Activated CD8-positive, alpha-beta memory T cell treated with anti-CD3 and anti-CD28 coated beads, Interleukin-2, amount 50 U/mL, for 1 hour (primary cell): ENCODE measurements at regions not wholly inside any gene's neighbourhood (a gene's known extent, or its start where the extent isn't known, plus 50 kb on each side); places are given as distances from the start of the nearest gene placed in this dataset.

Experiments
- DNase-seq: peaks from one replicate; pipeline ENCODE4 v3.0.0-alpha.2; 2020; ENCODE audit errors: extremely low read depth

DNA sequence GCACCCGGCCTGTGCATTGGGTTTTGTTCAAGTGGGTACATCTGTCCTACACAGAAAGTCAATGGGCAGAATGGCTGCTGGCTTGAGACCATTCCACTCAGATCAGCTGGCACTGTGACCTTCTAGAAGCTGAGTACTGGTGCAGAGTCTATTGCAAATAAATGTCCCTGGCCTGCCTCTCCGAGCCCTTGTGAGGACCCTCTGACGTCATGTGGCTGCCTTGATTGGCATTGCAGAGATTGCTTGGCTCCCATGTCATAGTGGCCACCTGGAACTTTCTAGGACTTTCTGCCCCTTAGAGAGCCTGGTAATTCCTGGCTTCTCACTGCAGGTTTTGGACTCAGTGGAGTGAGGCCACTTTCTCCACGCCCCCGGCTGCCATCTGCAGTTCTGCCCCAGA, 211.3 kb downstream of the ENGASE start:
- DNase-seq = no peak

GRCh38 chr17:79282294-79282693, 207.7 kb downstream of the ENGASE start:
- DNase-seq = no peak

DNA sequence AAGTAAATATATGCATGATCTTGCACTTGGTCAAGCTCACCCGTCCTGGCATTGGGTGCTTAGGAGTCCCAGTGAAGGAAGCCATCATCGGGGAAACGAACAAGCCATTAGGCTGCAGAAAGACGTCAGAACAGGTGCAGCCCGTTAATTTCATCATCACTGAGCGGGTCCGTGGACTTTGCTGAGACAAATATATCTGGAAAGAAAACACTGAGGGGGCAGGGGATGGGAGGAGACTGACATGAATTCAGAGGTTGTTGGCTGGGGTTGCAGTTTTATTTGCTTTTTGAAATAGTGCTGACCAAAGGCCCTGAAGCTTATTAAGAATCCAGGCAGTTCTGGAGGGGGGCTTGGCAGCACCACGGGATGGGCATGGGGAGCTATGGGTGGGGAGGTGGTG, 207.2 kb downstream of the ENGASE start:
- DNase-seq = no peak

- DNase-seq = no peak
Measured at GRCh38 chr17:79280866-79281572, 206.4 kb downstream of the ENGASE start.

DNA sequence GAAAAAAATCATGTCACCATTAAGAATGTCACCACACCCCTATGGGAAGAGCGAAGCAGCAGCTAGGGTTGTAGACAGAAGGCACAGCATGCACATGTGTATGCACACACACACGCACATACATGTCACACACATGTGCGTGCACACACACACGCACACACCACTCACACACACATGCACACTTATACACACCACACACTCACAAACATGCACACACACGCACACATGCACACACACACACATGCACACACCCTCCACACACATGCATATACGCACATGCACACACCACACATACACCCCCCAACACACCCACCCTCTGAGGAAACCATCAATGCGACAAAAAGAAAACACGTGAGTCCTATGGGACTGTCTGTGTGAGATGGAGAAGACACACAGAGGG, 205.4 kb downstream of the ENGASE start:
- no peak for DNase-seq

DNA sequence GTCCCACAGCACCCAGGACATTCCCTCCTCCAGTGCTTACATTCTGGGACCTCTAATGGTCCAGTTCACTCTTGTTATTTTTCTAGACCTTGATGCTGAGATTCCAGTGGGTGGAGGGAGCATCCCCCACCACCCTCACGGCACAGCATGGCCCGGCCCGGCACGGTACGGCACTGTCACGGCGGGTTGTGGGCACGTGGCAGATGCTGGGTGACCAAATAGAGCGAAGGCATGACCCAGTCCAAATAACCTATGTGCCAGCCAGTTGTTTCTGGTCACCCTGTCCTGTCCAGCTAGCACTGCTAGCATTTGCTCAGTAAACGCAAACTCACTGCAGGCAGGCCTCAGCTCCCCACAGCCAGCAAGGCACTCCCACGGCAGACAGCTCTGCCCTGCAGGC, 204.7 kb downstream of the ENGASE start:
- no peak for DNase-seq

GRCh38 chr17:79276821-79277220, 202.2 kb downstream of the ENGASE start:
- no peak for DNase-seq

GRCh38 chr17:79273660-79274059, 199.0 kb downstream of the ENGASE start:
- no peak for DNase-seq

GRCh38 chr17:79272666-79273219, 198.1 kb downstream of the ENGASE start:
- no peak for DNase-seq

DNA sequence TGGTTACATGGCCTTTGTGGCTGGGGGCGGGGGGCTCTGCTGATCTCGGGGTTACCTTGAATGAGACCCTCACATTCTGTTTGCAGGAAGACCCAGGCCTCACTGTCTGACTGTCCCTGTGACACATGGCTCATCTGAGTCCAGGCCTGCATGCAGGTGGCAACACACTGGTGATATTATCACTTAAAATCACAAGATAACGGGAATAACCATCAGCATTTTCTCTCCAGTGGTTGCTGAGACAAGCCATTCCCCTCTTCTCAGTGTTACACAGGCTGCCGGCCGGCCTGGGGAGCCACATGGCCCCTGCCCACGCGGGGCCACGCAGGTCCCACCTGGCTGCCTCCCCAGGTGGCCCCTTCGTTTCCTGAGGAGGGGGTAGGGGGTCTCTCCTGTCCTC, 197.6 kb downstream of the ENGASE start:
- DNase-seq = no peak

DNA sequence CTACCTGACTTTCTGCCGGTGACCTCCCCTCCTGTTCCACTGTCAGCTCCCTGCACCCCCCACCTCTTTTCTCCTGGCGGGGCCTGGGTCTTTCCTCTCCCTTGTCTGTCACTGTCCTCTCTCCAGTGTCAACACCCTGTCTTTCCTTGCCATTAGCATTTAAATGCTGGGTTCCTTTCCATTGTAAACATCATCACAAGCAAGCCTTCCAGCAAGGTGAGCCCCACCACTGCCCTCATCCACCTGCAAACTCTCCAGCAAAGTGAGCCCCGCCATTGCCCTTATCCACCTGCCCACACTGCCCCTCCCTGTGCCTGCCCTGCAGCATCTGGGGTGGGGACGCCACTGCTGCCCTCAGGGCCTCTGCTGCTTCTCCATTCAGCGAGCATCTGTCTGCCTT, 195.0 kb downstream of the ENGASE start:
- DNase-seq = no peak

GRCh38 chr17:79263191-79263590, 188.6 kb downstream of the ENGASE start:
- DNase-seq = no peak

GRCh38 chr17:79262624-79263023, 188.0 kb downstream of the ENGASE start:
- DNase-seq = no peak

DNA sequence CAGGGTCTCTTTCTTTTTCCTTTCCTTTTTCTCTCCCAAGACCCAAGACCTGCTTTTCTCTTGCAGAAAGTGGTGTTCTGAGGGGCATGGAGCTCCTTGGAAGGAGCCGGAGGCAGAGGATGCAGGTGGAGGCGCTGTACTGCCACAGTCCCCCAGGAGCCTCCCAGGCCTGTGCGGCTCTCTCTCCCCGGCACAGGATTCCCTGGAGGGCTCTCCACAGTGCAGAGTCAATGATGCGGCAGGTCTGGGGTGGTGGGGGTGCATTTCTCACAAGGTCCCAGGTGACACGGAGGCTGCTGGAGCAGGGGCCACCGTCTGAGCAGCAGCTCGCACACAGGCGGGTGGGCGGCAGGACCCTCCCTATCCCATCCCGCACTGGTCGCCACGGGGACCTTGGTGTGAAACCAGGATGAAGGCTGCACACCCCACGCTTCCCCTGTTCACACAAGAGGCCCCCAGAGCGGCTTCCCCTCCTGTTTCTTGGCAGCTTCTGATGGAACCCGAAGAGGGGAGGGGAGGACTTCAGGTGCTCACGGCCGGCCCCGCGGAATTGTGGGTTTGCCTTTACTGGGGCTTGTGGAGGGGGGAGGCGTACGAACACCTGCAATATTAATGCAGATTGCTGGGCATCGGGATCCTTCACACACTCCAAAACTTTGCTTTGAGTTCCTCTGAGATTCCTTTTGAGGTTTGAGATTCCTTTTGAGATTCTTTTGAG, 186.9 kb downstream of the ENGASE start:
- no peak for DNase-seq

DNA sequence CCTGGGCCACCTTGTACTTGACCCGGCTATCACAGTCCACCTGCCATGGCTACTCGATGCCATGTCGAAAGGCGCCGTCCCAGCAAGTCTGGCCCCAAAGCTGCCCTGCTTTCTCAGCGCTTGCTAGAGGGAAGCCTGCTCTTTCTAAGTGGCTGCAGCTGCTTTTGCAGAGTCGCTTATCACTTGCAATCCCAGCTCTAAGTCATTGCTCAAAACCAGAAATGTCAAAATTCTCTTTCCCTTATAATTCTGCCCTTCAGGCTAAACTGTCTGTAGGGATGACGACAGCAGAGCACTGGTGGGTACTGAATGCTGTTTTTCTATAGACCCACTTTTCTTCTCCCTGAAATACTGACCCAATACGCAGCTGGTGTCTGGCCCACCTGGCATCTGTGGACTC, 184.2 kb downstream of the ENGASE start:
- no peak for DNase-seq

DNA sequence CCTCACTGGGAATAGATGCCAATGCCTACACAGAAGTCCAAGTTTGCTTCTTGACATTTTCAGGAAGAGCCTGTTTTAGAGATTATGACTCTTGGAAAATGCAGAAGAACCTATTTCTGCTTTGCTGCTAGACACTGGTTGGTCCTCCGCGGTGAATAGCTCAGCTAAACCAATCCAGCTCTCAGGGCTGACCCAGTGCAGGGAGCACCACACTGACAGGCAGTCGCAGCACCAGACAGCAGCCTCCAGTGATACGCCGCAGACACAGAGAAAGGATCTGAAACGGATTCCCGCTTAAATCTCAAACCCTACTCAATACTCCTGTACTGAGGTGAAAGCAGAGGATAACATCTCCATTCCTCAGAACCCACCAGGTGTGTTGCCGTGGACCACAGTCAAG, 183.4 kb downstream of the ENGASE start:
- DNase-seq = no peak

DNA sequence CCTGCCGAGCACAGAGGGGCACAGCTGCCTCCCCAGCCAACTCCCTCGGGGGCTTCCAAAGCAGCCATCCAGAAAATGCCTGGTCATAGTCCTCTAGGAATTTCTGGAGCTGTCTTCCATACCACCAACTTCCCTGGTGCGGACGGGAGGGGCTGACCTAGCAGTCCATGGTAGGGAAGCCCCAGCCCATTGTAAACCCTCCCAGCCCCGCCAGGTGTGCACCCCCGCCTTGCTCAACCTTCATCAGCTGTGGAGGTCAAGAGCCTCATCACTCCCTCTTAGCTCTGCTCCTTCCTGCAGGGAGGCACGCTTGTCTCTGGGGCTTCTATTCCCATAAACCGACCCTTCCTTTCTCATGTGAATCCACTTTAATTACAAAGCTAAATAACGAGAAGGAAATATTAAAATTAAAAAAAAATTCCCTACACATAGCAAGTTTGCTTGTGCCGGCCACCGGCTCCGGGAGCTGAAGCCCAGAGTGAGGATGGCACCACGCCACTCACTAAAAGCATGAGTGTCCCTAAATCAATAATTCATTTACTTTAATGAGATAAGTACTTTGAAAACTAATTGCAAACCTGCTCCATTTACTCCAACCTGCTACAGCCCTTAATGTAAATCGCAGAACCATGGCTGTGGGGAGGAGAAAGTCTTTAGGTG, 181.4 kb downstream of the ENGASE start:
- no peak for DNase-seq

GRCh38 chr17:79255456-79255855, 180.8 kb downstream of the ENGASE start:
- DNase-seq = no peak

DNA sequence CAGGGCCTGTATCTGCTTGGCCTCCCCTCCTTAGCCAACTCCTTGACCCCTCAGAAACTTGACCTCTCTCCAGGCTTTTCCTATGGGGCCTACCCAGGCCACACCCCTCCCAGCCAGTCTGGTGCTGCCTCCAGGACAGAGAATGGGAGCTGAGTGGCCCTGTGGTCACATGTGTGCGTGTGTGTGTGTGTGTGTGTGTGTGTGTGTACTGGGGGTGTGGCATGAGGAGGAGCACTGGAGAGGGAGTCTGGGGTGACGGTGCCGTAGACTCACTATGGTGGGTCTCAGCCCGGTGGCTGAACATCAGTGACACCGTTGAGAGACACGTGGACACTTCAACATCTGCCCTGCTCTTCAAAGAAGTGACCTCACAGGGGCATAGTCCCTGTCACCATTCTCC, 180.4 kb downstream of the ENGASE start:
- no peak for DNase-seq

DNA sequence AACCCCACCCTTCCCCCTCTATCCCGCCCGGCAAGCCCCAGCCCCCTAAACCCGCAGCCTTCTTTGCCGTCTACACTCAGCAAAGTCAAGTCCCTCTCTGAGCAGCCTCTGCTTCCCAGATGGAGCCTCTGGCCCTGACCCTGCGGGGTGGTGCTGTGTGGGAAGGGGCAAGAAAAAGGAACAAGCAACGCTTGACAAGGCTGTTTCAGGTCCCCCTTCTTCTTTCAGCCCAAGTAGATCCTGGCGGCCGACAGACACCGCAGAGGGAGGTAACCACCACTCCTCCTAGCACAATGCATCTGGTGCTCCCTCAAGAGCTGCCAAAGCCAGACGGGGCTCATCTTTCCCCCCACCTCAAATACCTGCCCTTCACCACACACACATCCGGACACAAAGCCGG, 178.3 kb downstream of the ENGASE start:
- DNase-seq = no peak

DNA sequence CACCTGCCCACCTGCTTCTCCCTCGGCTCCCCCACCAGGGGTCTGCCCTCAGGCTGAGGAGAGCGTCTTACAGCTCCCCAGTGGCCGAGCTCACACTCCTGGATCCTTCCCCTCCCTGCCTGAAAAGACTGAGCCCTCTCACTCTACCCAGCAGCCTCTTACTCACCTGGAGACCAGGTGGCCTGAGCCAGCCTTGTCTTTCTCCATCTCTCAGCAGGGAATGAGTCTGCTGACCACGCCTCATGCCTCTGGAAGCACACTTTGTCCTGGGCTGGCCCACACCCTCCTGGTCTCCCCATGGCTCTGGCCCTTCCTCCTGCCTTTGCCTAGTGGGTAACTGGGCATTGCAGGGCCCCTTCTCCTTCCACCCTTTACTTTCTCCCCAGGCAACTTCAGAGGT, 177.2 kb downstream of the ENGASE start:
- no peak for DNase-seq

DNA sequence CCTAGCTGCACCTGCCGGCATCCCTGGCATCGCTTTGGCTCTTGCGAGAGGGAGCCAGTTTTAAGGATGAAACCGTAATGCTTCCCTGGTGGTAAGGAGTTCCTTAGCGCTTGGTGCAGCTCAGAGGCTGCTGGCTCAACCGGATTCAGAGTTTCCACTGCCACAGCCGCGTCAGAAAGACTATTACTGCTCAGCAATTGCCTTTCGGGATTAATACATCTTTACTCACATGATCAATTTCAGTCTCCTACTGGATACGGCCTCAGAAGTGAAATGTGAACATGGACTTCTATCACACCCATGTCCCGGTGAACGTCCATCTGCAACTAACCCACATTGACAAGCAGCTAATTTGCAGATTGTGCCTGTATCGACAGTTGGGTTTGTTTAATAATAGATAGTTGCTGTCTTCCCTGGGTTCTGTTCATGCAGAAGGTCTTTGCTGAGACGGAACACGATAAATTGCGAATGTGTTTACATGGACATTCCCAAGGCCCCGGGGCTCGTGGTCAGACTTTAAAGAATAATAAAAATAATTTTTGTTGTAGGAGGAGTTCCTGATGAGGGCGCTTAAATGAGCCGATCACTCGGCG, 175.4 kb downstream of the ENGASE start:
- DNase-seq = no peak
